PC-9 (cell line): ENCODE measurements at regions not wholly inside any gene's neighbourhood (a gene's known extent, or its start where the extent isn't known, plus 50 kb on each side); places are given as distances from the start of the nearest gene placed in this dataset.

ENCODE experiments used
- BruUV-seq: library from RNA; stranded (reverse); fragments of 400-500 nt; replicated peaks from 2 replicates; lab custom pipeline; 2021; lab: Mats Ljungman, UMichigan
- CTCF ChIA-PET: fragments of 300-600 bp; sonication (Branson Sonifier 250); formaldehyde crosslinking; loops from one replicate; lab custom pipeline; 2022; ENCODE audit warnings: antibody characterized with exemption; lab: Charles Lee
- POLR2A ChIA-PET: fragments of 300-600 bp; sonication (Branson Sonifier 250); formaldehyde crosslinking; loops from one replicate; lab custom pipeline; 2022; ENCODE audit warnings: antibody characterized with exemption; ENCODE audit not compliant: unreplicated experiment; lab: Charles Lee
- DNase-seq, 2 experiments: peaks; one replicate each; pipeline versions ENCODE4 v3.0.0 to v3.0.0-alpha.2; 2015 to 2022; ENCODE audit warnings: mixed read lengths in 1 of 2
- H2AFZ ChIP-seq: fragments of 200-600 bp; sonication (generic); 2 replicates; pipeline ENCODE4 v1.8.1; 2017; ENCODE audit warnings: antibody characterized with exemption
- H3F3A ChIP-seq: fragments of 200-600 bp; sonication (generic); 2 replicates; pipeline ENCODE4 v1.8.1; 2017; ENCODE audit warnings: antibody characterized with exemption, mild to moderate bottlenecking, low read depth; ENCODE audit not compliant: insufficient read depth
- H3K27ac ChIP-seq: fragments of 200-600 bp; sonication (generic); 2 replicates; pipeline ENCODE4 v1.6.1; 2016; ENCODE audit warnings: mixed run types
- H3K27me3 ChIP-seq: fragments of 200-600 bp; sonication (generic); 2 replicates; pipeline ENCODE4 v1.6.1; 2016; ENCODE audit warnings: low read depth, mixed run types; ENCODE audit not compliant: insufficient read depth
- H3K36me3 ChIP-seq: fragments of 200-600 bp; sonication (generic); 2 replicates; pipeline ENCODE4 v1.6.1; 2016; ENCODE audit warnings: low read depth, mixed run types
- H3K4me1 ChIP-seq: fragments of 200-600 bp; sonication (generic); replicated peaks from 2 replicates; pipeline ENCODE4 v1.6.1; 2016; ENCODE audit warnings: mixed run types; ENCODE audit not compliant: insufficient read depth
- H3K4me2 ChIP-seq: fragments of 200-600 bp; sonication (generic); 2 replicates; pipeline ENCODE4 v1.6.1; 2017; ENCODE audit warnings: mixed run types
- H3K4me3 ChIP-seq: fragments of 200-600 bp; sonication (generic); 2 replicates; pipeline ENCODE4 v1.6.1; 2016; ENCODE audit warnings: mixed run types
- H3K79me2 ChIP-seq: fragments of 200-600 bp; sonication (generic); 2 replicates; pipeline ENCODE4 v1.6.1; 2017; ENCODE audit warnings: low read depth, mixed run types
- H3K9me2 ChIP-seq: fragments of 200-600 bp; sonication (generic); 2 replicates; pipeline ENCODE4 v1.8.1; 2017; ENCODE audit warnings: mild to moderate bottlenecking; ENCODE audit not compliant: insufficient read depth
- H3K9me3 ChIP-seq: fragments of 200-600 bp; sonication (generic); 2 replicates; pipeline ENCODE4 v1.8.1; 2016; ENCODE audit warnings: low read depth; ENCODE audit not compliant: insufficient read depth
- H4K20me1 ChIP-seq: fragments of 200-600 bp; sonication (generic); 2 replicates; pipeline ENCODE4 v1.8.1; 2017; ENCODE audit not compliant: insufficient read depth
- EZH2 ChIP-seq: fragments of 200-600 bp; sonication (generic); IDR thresholded peaks from 2 replicates; pipeline ENCODE4 v1.8.0; 2017; ENCODE audit warnings: antibody characterized with exemption, low read depth
- intact Hi-C: fragments of 100-400 bp; cut with micrococcal nuclease; formaldehyde crosslinking; loops from one replicate; pipeline ENCODE4 v1.10.0; 2022; ENCODE audit not compliant: unreplicated experiment
- TF ChIP-seq, protein P1 (sequence below): fragments of 200-600 bp; sonication (generic); conservative IDR thresholded peaks from 2 replicates; pipeline ENCODE4 v1.6.1; 2017; ENCODE audit warnings: mixed run types, antibody characterized with exemption, mild to moderate bottlenecking, moderate library complexity

DNA sequence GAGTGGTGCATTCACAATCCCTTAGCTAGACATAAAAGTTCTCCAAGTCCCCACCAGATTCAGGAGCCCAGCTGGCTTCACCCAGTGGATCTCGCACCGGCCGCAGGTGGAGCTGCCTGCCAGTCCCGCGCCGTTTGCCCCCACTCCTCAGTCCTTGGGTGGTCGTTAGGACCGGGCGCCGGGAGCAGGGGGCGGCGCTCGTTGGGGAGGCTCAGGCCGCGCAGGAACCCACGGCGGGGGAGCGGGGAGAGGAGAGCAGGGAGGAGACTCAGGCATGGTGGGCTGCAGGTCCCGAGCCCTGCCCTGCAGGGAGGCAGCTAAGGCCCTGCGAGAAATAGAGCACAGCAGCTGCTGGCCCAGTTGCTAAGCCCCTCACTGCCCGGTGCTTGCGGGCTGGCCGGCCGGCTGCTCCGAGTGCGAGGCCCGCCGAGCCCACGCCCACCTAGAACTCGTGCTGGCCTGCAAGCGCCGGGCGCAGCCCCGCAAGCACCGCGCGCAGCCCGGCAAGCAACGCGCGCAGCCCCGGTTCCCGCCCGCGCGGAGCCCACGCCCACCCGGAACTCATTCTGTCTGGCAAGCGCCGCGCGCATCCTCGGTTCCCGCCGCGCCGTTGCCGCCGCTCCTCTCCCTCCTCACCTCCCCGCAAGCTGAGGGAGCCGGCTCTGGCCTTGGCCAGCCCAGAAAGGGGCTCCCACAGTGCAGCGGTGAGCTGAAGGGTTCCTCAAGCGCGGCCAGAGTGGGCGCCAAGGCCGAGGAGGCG is 153.5 kb downstream of the SLC7A11 start:
- no peaks in the 10 kb centered on the region for H3K9me2 ChIP-seq
- no peaks in the 10 kb centered on the region for H3F3A ChIP-seq
- ChIA-PET CTCF (no interaction called here), POLR2A (no interaction called here)
- H3K36me3 ChIP-seq, result no peaks in the 10 kb centered on the region
- no peak overlapping the region for H3K27ac ChIP-seq
- no peaks in the 10 kb centered on the region for H3K27me3 ChIP-seq
- no peak overlapping the region for H2AFZ ChIP-seq
- no peak overlapping the region for H3K4me2 ChIP-seq
- intact Hi-C loops, result no loop called here
- TF ChIP-seq EZH2, result no peak
- TF ChIP-seq, protein P1, sequence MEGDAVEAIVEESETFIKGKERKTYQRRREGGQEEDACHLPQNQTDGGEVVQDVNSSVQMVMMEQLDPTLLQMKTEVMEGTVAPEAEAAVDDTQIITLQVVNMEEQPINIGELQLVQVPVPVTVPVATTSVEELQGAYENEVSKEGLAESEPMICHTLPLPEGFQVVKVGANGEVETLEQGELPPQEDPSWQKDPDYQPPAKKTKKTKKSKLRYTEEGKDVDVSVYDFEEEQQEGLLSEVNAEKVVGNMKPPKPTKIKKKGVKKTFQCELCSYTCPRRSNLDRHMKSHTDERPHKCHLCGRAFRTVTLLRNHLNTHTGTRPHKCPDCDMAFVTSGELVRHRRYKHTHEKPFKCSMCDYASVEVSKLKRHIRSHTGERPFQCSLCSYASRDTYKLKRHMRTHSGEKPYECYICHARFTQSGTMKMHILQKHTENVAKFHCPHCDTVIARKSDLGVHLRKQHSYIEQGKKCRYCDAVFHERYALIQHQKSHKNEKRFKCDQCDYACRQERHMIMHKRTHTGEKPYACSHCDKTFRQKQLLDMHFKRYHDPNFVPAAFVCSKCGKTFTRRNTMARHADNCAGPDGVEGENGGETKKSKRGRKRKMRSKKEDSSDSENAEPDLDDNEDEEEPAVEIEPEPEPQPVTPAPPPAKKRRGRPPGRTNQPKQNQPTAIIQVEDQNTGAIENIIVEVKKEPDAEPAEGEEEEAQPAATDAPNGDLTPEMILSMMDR, result no peak
- H4K20me1 ChIP-seq, result no peaks in the 10 kb centered on the region
- DNase-seq, result no peak
- no peaks in the 10 kb centered on the region for H3K79me2 ChIP-seq
- H3K4me1 ChIP-seq, result no peaks in the 10 kb centered on the region
- no peak overlapping the region for H3K4me3 ChIP-seq
- H3K9me3 ChIP-seq, result no peaks in the 10 kb centered on the region
- no TSS peak for BruUV-seq

DNA sequence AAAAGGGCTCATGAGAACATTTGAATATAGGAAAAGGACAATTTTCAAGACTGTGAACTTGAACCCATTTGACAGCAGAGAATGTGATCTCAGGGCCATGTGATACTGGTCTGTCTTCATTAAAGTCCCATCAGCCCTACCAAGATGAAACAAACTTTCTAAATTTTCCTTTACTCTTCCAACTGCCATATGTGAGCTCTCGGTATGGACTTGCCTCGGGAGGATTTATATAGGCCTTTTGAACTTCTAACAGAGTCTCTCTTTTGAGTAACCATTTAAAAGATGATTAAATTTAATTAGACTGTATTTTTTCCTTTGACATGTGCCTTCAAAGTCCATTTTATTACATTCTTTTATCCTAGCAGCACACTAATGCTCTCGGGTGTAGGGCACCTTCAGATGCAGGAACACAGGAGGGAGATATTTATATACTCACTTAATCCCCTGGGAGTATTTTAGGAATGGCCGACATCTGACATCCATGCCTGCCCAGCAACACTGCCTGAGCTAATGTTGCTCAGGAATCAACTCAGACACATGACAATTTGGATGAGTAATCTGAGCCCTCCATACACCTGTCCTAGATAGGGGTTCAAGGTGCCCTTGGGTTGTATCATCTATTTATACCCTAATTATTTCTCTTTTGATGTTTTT is 155.0 kb downstream of the SLC7A11 start:
- Histone ChIP-seq H2AFZ (no peak overlapping the region), H3K79me2 (no peaks in the 10 kb centered on the region), H3K9me2 (no peaks in the 10 kb centered on the region), H3K27me3 (no peaks in the 10 kb centered on the region), H3K9me3 (no peaks in the 10 kb centered on the region), H4K20me1 (no peaks in the 10 kb centered on the region), H3K4me1 (no peaks in the 10 kb centered on the region), H3K36me3 (no peaks in the 10 kb centered on the region), H3K4me3 (no peak overlapping the region), H3F3A (no peaks in the 10 kb centered on the region), H3K27ac (no peak overlapping the region), H3K4me2 (no peak overlapping the region)
- CTCF ChIA-PET, result no interaction called here
- BruUV-seq, result no TSS peak
- POLR2A ChIA-PET, result no interaction called here
- no peak for TF ChIP-seq EZH2
- no peak for DNase-seq
- intact Hi-C loops, result no loop called here

DNA sequence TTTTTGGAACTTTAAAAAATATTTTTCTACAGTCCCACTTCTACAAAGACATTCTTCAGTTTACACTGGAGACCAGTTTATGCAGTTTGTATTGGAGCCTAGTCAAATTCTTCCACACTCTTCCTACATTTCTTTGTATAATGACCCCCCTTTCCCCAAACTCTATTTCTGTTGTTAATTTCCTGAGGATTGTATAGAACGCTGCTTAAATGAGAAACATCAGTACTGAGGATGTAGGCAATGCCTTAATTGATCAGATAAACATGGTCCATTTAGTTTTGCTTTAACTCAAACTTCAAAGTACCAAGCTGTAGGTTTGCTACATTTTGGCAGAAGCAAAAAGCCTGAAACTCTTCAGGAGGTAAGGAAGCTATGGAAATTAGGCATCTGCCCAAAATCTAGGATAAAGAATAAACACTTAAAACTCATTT is 155.5 kb downstream of the SLC7A11 start:
- H3K4me3 ChIP-seq, result no peak overlapping the region
- no peaks in the 10 kb centered on the region for H3F3A ChIP-seq
- no peak for DNase-seq
- BruUV-seq, result no TSS peak
- no peaks in the 10 kb centered on the region for H3K27me3 ChIP-seq
- no peak overlapping the region for H3K27ac ChIP-seq
- no peaks in the 10 kb centered on the region for H3K9me2 ChIP-seq
- no peaks in the 10 kb centered on the region for H4K20me1 ChIP-seq
- ChIA-PET POLR2A (no interaction called here), CTCF (no interaction called here)
- H3K36me3 ChIP-seq, result no peaks in the 10 kb centered on the region
- intact Hi-C loops, result no loop called here
- H3K4me2 ChIP-seq, result no peak overlapping the region
- H3K9me3 ChIP-seq, result no peaks in the 10 kb centered on the region
- H2AFZ ChIP-seq, result no peak overlapping the region
- TF ChIP-seq EZH2, result no peak
- TF ChIP-seq, protein P1, result no peak
- no peaks in the 10 kb centered on the region for H3K4me1 ChIP-seq
- no peaks in the 10 kb centered on the region for H3K79me2 ChIP-seq
